NCI-H146 treated with DMSO at 0.1 percent for 48 hours (cell line): ENCODE measurements at regions not wholly inside any gene's neighbourhood (a gene's known extent, or its start where the extent isn't known, plus 50 kb on each side); places are given as distances from the start of the nearest gene placed in this dataset.
"Not testable (repeated sequence)": the region's sequence is repeated elsewhere in the genome, so short reads cannot be mapped to it uniquely, and the experiment has no call there.

Source experiments
- DNase-seq: peaks from one replicate; lab custom pipeline; 2025; ENCODE audit not compliant: unreplicated experiment; lab: John Stamatoyannopoulos, UW

- no peak for DNase-seq
Measured at GRCh38 chr6:79394690-79395089, 142.5 kb downstream of the LCA5 start.

GRCh38 chr6:79392094-79392493, 145.1 kb downstream of the LCA5 start:
- DNase-seq = no peak

- DNase-seq = no peak
Measured at GRCh38 chr6:79391480-79391879, 145.8 kb downstream of the LCA5 start.

DNA sequence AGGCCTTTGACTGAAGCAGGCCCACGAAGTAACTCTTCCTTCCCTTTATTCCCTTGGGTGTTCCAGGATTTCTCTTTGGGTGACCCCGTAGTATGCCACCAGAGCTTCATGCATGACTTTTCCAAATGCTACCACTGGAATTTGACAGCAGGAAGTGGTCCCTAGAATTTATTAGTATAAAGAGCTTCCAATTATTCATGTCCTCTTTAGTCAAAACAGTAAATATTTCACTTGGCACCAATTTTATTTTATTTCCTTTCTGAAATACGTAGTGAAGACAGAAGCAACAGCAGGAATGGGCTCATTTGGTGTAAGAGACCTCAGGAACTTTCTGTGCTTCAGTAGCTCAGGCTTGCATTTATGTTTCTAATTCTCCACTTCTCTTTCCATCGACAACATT, 151.3 kb downstream of the LCA5 start:
- DNase-seq = no peak

- no peak for DNase-seq
Measured at GRCh38 chr6:79385333-79385732, 150.9 kb upstream of the HMGN3 start.

- DNase-seq = peak; percentile 93
Measured at GRCh38 chr6:79384845-79385244, 150.4 kb upstream of the HMGN3 start.

DNA sequence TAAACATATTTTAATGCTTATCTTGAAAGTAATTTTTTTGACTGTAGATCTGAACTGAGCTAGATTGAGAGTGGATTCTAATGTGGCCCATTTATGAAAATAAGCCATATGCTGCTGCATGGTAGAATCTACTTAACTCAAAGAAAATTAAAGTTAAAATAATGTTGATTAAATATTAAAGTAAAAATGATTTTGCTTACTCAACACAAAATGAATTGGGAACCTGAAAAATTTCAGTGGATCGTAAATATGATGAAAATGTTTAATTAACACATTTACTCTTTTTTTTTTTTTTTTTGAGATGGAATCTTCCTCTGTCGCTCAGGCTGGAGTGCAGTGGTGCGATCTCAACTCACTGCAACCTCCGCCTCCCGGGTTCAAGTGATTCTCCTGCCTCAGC, 144.5 kb upstream of the HMGN3 start:
- no peak for DNase-seq

- DNase-seq = no peak
Measured at GRCh38 chr6:79377888-79378348, 143.4 kb upstream of the HMGN3 start.

GRCh38 chr6:79377047-79377446, 142.6 kb upstream of the HMGN3 start:
- DNase-seq = no peak

- DNase-seq = no peak
Measured at GRCh38 chr6:79375635-79376337, 141.3 kb upstream of the HMGN3 start.

DNA sequence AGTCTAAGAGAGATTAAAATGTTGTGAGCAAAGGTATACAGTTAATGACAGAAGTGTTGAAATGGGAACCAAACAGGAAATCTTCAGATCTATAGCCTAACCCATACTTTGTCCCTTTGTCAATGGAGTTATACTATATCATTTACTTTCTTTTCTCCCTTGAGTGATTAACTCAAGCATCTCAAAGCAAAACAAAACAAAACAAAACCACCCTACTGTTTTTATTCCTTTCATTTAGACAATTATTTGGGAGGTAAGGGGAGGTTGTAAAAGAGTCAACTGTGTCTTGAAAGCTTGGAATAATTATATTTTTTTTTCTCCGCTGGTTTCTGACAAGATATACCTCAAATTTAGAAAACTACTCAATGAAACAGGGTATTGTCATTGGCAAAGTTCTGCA, 139.8 kb upstream of the HMGN3 start:
- DNase-seq = no peak

- DNase-seq = no peak
Measured at GRCh38 chr6:79373880-79374279, 139.4 kb upstream of the HMGN3 start.

DNA sequence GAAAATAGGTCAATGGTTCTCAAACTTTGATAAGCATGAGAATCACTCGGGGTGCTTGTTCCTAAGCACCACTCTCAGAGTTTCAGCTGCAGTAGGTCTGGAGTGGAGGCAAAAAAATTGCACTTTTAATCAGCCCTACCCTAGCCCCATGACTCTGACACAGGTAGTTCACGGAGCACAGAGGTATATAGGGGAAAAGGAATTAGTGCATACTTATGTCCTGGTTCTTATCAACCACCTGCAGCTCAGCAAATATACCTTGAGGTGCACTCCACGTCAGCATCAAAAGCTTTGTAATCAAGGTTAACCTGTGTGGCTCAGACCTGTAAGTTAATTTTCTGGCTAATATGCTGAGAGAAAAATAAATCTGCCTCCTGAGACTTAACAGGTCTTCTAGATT, 138.8 kb upstream of the HMGN3 start:
- peak; percentile 75 for DNase-seq

- no peak for DNase-seq
Measured at GRCh38 chr6:79372757-79373156, 138.3 kb upstream of the HMGN3 start.

DNA sequence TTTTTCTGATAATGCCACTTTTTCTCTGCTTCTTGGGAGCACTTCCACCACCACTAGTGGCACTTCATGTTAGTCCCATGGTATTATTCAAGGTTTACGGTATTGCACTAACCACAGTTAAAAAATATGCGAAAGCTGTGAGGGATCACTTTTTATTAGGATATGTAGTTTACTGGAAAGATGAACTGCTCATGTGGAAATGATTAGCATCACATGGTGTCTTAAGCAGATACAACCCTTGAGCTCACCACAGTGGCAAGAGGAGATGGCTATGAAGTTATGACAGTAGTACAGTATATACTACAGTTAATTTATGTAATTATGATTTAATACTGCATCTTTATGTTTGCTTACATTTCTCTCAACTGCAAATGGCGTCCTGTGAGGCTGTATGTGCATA, 134.5 kb upstream of the HMGN3 start:
- DNase-seq = no peak

DNA sequence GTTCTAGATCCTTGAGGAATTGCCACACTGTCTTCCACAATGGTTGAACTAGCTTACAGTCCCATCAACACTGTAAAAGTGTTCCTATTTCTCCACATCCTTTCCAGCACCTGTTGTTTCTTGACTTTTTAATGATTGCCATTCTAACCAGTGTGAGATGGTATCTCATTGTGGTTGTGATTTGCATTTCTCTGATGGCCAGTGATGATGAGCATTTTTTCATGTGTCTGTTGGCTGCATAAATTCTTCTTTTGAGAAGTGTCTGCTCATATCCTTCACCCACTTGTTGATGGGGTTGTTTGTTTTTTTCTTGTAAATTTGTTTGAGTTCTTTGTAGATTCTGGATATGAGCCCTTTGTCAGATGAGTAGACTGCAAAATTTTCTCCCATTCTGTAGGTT, 129.0 kb upstream of the HMGN3 start:
- not testable (repeated sequence) for DNase-seq

GRCh38 chr6:79361074-79361473, 126.6 kb upstream of the HMGN3 start:
- DNase-seq = not testable (repeated sequence)

- no peak for DNase-seq
Measured at GRCh38 chr6:79353226-79353625, 118.7 kb upstream of the HMGN3 start.

DNA sequence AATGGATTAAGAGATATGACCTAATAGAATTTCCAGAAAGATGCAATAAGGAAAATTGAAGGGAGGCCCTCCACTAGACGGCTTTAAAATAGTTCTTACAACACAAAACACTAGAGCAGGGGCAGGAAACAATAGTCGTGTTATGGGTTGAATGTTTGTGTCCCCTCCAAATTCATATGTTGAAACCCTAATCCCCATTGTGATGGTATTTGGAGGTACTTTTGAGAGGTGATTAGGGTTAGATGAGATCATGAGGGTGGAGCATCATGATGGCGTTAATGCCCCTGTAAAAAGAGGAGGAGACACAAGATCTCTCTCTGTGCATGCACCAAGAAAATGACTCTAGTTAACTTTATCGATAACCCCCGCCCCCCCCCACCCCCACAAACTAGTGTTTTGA, 104.0 kb upstream of the HMGN3 start:
- no peak for DNase-seq

DNA sequence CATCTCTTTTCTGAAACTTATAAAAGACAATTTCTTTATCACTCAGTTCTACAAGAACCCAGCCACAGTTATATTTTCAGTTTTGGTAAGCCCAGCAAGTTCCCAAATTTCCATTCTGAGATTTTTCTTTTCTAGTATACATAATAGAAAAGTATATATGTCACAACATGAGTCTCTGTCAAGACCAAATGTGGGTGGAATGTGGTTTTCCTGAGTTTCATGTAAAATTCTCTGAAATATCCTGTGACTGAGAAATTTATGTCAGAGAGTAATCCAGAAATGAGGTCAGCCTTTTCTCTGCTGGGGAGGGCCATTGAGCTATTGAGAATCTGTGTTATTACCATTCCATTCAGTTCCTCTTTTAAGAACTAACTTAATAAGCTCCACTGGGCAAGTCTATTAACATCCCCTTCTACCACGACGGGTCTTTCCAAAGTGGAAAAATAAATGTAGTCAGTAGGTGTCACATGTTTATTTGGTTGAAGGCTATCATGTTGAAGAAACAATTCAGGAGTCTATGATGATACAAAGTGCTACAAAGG, 100.7 kb upstream of the HMGN3 start:
- no peak for DNase-seq

DNA sequence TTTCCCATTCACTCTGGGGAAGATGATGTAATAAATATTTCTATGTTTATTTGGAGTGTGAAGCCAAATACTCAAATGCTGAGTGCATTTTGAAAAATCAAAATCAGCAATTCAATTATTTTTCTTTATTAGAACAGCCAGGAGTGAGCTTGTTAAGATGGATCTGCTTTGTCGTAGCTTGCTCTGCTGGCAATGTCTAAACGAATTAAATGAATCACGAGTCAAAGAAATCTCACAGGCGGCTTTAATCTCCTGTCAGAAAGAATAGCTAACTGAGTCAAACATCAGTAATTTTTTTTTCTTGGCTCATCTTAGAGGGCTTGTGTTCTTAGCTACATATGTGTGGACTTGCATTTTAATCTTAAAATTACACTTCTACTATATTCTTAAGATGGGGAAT, 100.2 kb upstream of the HMGN3 start:
- DNase-seq = no peak

DNA sequence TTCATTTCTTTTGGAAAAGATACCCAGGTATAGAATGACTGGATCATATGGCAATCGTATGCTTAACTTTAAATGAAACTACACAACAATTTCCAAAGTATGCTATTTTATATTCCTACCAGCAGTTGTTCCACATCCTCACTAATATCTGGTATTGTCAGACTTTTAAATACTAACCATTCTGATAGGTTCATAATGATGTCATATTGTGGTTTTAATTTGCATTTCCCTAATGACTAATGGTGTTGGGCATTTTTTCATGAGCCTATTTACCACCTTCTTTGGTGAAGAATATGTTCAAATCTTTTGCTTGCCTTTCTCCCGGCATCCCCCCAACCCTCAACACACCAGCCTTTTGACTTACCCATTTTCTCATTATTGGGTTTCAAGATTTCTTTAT, 96.2 kb upstream of the HMGN3 start:
- no peak for DNase-seq

DNA sequence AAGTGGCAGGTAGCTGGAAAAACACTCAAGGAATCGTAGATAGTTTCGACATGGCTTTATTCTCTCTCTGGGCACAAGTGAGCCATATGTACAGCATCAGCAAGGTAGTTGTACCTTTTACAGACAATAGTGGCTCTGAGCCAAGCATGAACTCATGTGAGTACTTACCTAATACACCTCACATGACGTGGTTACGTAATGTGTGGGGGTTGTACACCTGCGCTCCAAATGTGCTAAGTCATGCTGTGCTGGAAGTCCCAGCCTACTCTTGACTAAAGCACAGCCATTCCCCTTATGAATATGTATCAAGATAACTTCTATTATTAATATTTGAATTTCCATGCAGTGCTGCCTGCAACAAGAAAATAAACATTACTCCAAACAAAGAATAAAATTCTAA, 78.8 kb upstream of the HMGN3 start:
- DNase-seq = no peak
